GM23248 (cell line): ENCODE measurements at regions not wholly inside any gene's neighbourhood (a gene's known extent, or its start where the extent isn't known, plus 50 kb on each side); places are given as distances from the start of the nearest gene placed in this dataset.

Experiments used
- DNase-seq: peaks from one replicate; pipeline ENCODE4 v3.0.0-alpha.2; 2015
- H2AFZ ChIP-seq: fragments of 200-600 bp; sonication (generic); 2 replicates; pipeline ENCODE4 v1.6.1; 2016; ENCODE audit warnings: antibody characterized with exemption
- H3F3A ChIP-seq: fragments of 200-600 bp; sonication (generic); 2 replicates; pipeline ENCODE4 v1.6.1; 2016; ENCODE audit warnings: mild to moderate bottlenecking, antibody characterized with exemption, mixed run types; ENCODE audit not compliant: insufficient read depth
- H3K27ac ChIP-seq: fragments of 200-600 bp; sonication (generic); 2 replicates; pipeline ENCODE4 v1.5.1; 2016; ENCODE audit warnings: mild to moderate bottlenecking
- H3K27me3 ChIP-seq: fragments of 200-600 bp; sonication (generic); replicated peaks from 2 replicates; pipeline ENCODE4 v1.6.1; 2016; ENCODE audit warnings: mild to moderate bottlenecking; ENCODE audit not compliant: insufficient read depth
- H3K36me3 ChIP-seq: fragments of 200-600 bp; sonication (generic); 2 replicates; pipeline ENCODE4 v1.6.1; 2016; ENCODE audit warnings: low read depth, mild to moderate bottlenecking
- H3K4me1 ChIP-seq: fragments of 200-600 bp; sonication (generic); 2 replicates; pipeline ENCODE4 v1.6.1; 2016; ENCODE audit warnings: mild to moderate bottlenecking; ENCODE audit not compliant: insufficient read depth
- H3K4me2 ChIP-seq: fragments of 200-600 bp; sonication (generic); one replicate; pipeline ENCODE4 v1.6.1; 2016; ENCODE audit warnings: mild to moderate bottlenecking; ENCODE audit not compliant: unreplicated experiment
- H3K4me3 ChIP-seq: fragments of 200-600 bp; sonication (generic); 2 replicates; pipeline ENCODE4 v1.5.1; 2016; ENCODE audit warnings: mild to moderate bottlenecking
- H3K79me2 ChIP-seq: fragments of 200-600 bp; sonication (generic); 2 replicates; pipeline ENCODE4 v1.6.1; 2016; ENCODE audit warnings: mild to moderate bottlenecking; ENCODE audit not compliant: insufficient read depth
- H3K9ac ChIP-seq: fragments of 200-600 bp; sonication (generic); 2 replicates; pipeline ENCODE4 v1.6.1; 2016; ENCODE audit warnings: mild to moderate bottlenecking
- H3K9me2 ChIP-seq: fragments of 200-600 bp; sonication (generic); 2 replicates; pipeline ENCODE4 v1.6.1; 2016; ENCODE audit warnings: mixed run types, mild to moderate bottlenecking, moderate library complexity; ENCODE audit not compliant: insufficient read depth
- H3K9me3 ChIP-seq: fragments of 200-600 bp; sonication (generic); one replicate; pipeline ENCODE4 v1.6.1; 2017; ENCODE audit warnings: low read depth
- H4K20me1 ChIP-seq: fragments of 200-600 bp; sonication (generic); 2 replicates; pipeline ENCODE4 v1.6.0; 2016; ENCODE audit not compliant: insufficient read depth
- EZH2 ChIP-seq: fragments of 200-600 bp; sonication (generic); IDR thresholded peaks from 2 replicates; pipeline ENCODE4 v1.6.1; 2018; ENCODE audit warnings: antibody characterized with exemption, mild to moderate bottlenecking; ENCODE audit not compliant: insufficient read depth, poor library complexity, severe bottlenecking
- EZH2phosphoT487 ChIP-seq: fragments of 200-600 bp; sonication (generic); IDR thresholded peaks from 2 replicates; pipeline ENCODE4 v1.6.1; 2018; ENCODE audit warnings: antibody characterized with exemption, moderate library complexity, mild to moderate bottlenecking, low read depth; ENCODE audit not compliant: insufficient read depth
- WGBS, 2 experiments: methylation state at CpG; one replicate each; pipeline ENCODE4 v1.1.6; 2015 to 2017; ENCODE audit warnings: low lambda C conversion rate in 2 of 2, low coverage in 1 of 2; ENCODE audit errors: missing lambda C conversion rate in 2 of 2; 5-methylcytosine and 5-hydroxymethylcytosine counted together
- in situ Hi-C: fragments of 300-500 bp; cut with MboI; formaldehyde crosslinking; loops from 2 replicates; pipeline ENCODE4 v1.15.0; 2020

DNA sequence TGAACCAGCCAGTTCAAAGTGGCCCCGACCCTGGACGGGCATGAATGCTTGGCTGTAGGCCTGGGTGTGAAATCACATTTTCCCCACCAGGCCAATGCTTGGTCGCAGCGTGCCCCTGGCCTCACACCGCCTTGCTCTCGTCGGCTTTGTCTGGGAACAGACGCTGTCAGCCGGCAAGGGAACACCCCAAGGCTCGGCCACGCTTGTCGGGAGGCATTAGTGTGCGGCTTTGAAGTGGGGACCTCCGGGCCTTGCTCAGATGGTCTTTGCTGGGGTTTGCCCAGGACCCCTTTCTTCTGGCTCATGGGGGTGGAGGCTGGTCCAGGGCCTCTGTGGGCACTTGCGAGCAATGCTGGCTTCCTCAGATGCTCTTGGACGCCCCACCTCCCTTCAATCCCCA lies 79.1 kb downstream of the INHBB start:
- Histone ChIP-seq H3K4me3 (no peak overlapping the region), H3K79me2 (no peaks in the 10 kb centered on the region), H3F3A (no peaks in the 10 kb centered on the region), H3K27ac (no peak overlapping the region), H3K9me2 (no peaks in the 10 kb centered on the region), H3K4me2 (no peak overlapping the region), H3K4me1 (no peaks in the 10 kb centered on the region), H3K27me3 (peaks cover 32% of the 10 kb centered on the region), H3K9me3 (no peaks in the 10 kb centered on the region), H3K9ac (no peak overlapping the region), H4K20me1 (no peaks in the 10 kb centered on the region), H3K36me3 (no peaks in the 10 kb centered on the region), H2AFZ (no peak overlapping the region)
- no peak for TF ChIP-seq EZH2
- TF ChIP-seq EZH2phosphoT487: no peak
- in situ Hi-C loops: no loop called here
- 74% methylated on average over 11 to 16 of the region's 16 CpGs for WGBS, 2 experiments
- DNase-seq: no peak

DNA sequence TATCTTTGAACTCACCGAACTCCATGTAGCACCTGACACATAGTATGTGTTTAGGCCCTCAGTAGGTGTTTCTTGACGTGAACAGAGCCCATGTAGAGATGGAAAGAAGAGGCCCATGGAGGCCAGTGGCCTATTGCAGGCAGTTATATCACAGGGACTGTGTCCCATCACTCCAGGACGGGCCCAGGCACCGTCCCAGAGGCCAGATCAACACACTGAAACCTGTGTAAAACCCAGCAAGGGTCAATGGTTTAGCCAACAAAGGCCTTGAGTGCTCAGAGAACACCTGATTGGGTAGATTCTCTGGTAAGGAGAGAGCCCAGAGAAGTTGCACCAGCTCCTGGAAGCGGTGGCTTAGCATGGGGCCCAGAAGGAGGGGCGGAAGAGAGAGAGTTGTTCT lies 82.8 kb downstream of the INHBB start:
- no peaks in the 10 kb centered on the region for H3K36me3 ChIP-seq
- peaks cover 19% of the 10 kb centered on the region for H3K27me3 ChIP-seq
- no peaks in the 10 kb centered on the region for H3K9me3 ChIP-seq
- no peaks in the 10 kb centered on the region for H4K20me1 ChIP-seq
- no peak overlapping the region for H2AFZ ChIP-seq
- no peak overlapping the region for H3K4me2 ChIP-seq
- H3K4me3 ChIP-seq: no peak overlapping the region
- WGBS, 2 experiments: 80 to 84% methylated on average over 6 of the region's 6 CpGs
- in situ Hi-C loops: no loop called here
- no peaks in the 10 kb centered on the region for H3F3A ChIP-seq
- no peak for DNase-seq
- TF ChIP-seq EZH2: no peak
- TF ChIP-seq EZH2phosphoT487: no peak
- no peak overlapping the region for H3K9ac ChIP-seq
- H3K79me2 ChIP-seq: no peaks in the 10 kb centered on the region
- H3K4me1 ChIP-seq: no peaks in the 10 kb centered on the region
- H3K9me2 ChIP-seq: no peaks in the 10 kb centered on the region
- no peak overlapping the region for H3K27ac ChIP-seq

DNA sequence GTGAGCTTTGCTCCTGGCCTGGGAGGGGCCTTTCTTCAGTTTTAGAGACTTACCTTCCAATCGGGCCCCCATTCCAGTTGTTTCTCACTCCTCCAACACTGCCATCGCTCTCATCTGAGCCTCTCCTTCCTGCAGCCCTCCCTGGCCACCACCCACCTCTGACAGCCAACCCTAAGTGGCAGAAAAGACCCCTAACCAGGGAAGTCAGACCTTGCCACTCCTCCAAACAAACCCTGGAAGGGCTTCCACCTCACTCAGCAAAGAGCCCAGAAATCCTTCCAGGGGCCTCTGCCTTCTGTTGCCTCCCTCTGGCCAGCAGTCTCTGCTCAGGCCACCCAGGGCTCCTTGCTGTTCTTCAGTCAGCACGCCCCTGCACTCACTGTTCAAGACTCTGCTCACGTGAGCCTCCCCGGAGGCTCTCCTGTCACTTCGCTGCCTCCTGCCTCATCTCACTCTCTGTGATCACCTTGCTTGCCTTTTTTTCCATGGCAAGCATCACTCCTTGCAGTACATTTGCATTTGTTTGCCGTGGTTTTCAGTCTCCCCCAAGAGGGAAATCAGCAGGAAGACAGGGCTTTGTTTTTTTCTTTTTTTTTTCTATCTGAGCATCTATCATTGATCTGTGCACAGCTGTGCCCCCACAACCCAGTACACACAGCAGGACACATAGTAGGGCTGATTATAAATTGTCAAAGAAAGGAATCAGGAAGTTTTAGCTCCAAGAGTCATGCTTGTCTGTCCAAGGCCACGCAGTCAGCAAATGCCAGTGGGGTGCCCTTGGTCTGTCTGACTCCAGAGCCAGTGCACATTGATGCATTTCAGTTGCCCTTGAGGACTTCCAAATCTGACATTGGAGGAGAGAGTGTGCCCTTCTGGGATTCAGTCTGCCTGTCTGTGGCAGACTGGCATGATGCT lies 83.9 kb downstream of the INHBB start:
- Histone ChIP-seq H3K27ac (no peak overlapping the region), H3K4me1 (no peaks in the 10 kb centered on the region), H4K20me1 (no peaks in the 10 kb centered on the region), H3K4me3 (no peak overlapping the region), H2AFZ (no peak overlapping the region), H3K9me3 (no peaks in the 10 kb centered on the region), H3F3A (no peaks in the 10 kb centered on the region; the same call in 1 of the 2 replicates), H3K36me3 (no peaks in the 10 kb centered on the region), H3K9ac (no peak overlapping the region), H3K27me3 (peaks cover 14% of the 10 kb centered on the region), H3K9me2 (no peaks in the 10 kb centered on the region), H3K4me2 (no peak overlapping the region), H3K79me2 (no peaks in the 10 kb centered on the region)
- in situ Hi-C loops: no loop called here
- DNase-seq: no peak
- TF ChIP-seq EZH2 (no peak), EZH2phosphoT487 (no peak)
- 60 to 63% methylated on average over 8 of the region's 8 CpGs for WGBS, 2 experiments

DNA sequence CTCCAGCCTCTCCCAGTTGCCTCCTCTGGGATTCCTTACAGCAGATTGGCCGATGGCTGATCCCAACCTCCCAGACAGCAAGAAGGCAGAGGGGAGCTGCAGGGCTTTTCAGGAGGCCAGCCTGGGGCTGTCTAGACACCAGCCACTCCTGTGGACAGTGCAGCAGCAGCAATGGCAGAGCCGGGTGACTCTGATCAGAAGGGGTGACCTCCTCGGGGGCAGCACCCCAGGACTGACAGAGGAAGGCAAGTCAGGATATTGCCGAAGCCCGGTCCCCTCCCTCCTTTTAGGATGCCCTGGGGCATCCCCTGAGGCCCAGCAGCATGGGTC lies 84.5 kb downstream of the INHBB start:
- Histone ChIP-seq H3K4me1 (no peaks in the 10 kb centered on the region), H2AFZ (no peak overlapping the region), H3K9me2 (no peaks in the 10 kb centered on the region), H3K9ac (no peak overlapping the region), H3K4me3 (no peak overlapping the region), H3K36me3 (no peaks in the 10 kb centered on the region), H3K27ac (no peak overlapping the region), H3K79me2 (no peaks in the 10 kb centered on the region), H4K20me1 (no peaks in the 10 kb centered on the region), H3F3A (no peaks in the 10 kb centered on the region; the same call in 1 of the 2 replicates), H3K9me3 (no peaks in the 10 kb centered on the region), H3K4me2 (no peak overlapping the region), H3K27me3 (peaks cover 14% of the 10 kb centered on the region)
- TF ChIP-seq EZH2phosphoT487 (no peak), EZH2 (no peak)
- no peak for DNase-seq
- in situ Hi-C loops: no loop called here
- 74 to 80% methylated on average over 5 of the region's 5 CpGs for WGBS, 2 experiments
